ENCODE measurements at regions not wholly inside any gene's neighbourhood (a gene's known extent, or its start where the extent isn't known, plus 50 kb on each side); places are given as distances from the start of the nearest gene placed in this dataset.

DNA sequence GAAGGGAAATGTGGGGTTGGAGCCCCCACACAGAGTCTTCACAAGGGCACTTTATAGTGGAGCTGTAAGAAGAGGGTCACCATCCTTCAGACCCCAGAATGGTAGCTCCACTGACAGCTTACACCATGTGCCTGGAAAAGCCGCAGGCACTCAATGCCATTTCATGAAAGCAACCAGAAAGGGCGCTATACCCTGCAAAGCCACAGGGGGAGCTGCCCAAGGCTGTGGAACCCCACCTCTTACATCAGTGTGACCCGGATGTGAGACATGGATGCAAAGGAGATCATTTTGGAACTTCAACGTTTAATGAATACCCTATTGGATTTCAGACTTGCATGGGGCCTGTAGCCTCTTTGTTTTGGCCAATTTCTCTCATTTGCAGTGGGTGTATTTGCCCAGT is 694.7 kb downstream of the CBLN2 start:
- no peak for TF ChIP-seq EP300 (IDR thresholded peaks at IDR 0.05)
- TF ChIP-seq, protein P1, sequence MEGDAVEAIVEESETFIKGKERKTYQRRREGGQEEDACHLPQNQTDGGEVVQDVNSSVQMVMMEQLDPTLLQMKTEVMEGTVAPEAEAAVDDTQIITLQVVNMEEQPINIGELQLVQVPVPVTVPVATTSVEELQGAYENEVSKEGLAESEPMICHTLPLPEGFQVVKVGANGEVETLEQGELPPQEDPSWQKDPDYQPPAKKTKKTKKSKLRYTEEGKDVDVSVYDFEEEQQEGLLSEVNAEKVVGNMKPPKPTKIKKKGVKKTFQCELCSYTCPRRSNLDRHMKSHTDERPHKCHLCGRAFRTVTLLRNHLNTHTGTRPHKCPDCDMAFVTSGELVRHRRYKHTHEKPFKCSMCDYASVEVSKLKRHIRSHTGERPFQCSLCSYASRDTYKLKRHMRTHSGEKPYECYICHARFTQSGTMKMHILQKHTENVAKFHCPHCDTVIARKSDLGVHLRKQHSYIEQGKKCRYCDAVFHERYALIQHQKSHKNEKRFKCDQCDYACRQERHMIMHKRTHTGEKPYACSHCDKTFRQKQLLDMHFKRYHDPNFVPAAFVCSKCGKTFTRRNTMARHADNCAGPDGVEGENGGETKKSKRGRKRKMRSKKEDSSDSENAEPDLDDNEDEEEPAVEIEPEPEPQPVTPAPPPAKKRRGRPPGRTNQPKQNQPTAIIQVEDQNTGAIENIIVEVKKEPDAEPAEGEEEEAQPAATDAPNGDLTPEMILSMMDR (IDR thresholded peaks at IDR 0.05) = no peak

All from tibial nerve (tissue), 4 donors.